SK-N-SH (cell line): ENCODE measurements at regions not wholly inside any gene's neighbourhood (a gene's known extent, or its start where the extent isn't known, plus 50 kb on each side); places are given as distances from the start of the nearest gene placed in this dataset.

Source experiments
- CHD2 ChIP-seq: fragments of 150-350 bp; IDR thresholded peaks from 2 replicates; pipeline ENCODE4 v1.6.1; 2018; ENCODE audit warnings: low read length; ENCODE audit not compliant: partially characterized antibody
- CTCF ChIP-seq: fragments of 200-600 bp; sonication (generic); IDR thresholded peaks from 2 replicates; pipeline ENCODE4 v1.6.1; 2017; ENCODE audit warnings: antibody characterized with exemption, mild to moderate bottlenecking, moderate library complexity
- GATA2 ChIP-seq: sonication (generic); formaldehyde crosslinking; IDR thresholded peaks from 2 replicates; pipeline ENCODE4 v1.5.0; 2020; ENCODE audit warnings: mild to moderate bottlenecking, missing genetic modification reagents
- NRF1 ChIP-seq: IDR thresholded peaks from 2 replicates; pipeline ENCODE4 v1.6.1; 2012; ENCODE audit warnings: low read depth, mild to moderate bottlenecking, low read length
- POLR2AphosphoS5 ChIP-seq: IDR thresholded peaks from 2 replicates; pipeline ENCODE4 v1.6.1; 2012; ENCODE audit warnings: low read depth, low read length
- RAD21 ChIP-seq: IDR thresholded peaks from 2 replicates; pipeline ENCODE4 v1.6.1; 2012; ENCODE audit warnings: mild to moderate bottlenecking, low read length
- TAF1 ChIP-seq: IDR thresholded peaks from 2 replicates; pipeline ENCODE4 v1.6.1; 2012; ENCODE audit warnings: low read depth, mild to moderate bottlenecking, low read length, moderate library complexity, borderline replicate concordance
- TCF12 ChIP-seq: IDR thresholded peaks from 2 replicates; pipeline ENCODE4 v1.4.0; 2012
- TEAD4 ChIP-seq: IDR thresholded peaks from 2 replicates; pipeline ENCODE4 v1.4.0; 2012; ENCODE audit warnings: mild to moderate bottlenecking, borderline replicate concordance; ENCODE audit not compliant: insufficient read depth

- TF ChIP-seq TCF12 (no peak), CTCF (no peak), POLR2AphosphoS5 (no peak), GATA2 (CRISPR knock-in tag) (no peak), RAD21 (no peak), NRF1 (no peak), TAF1 (no peak), CHD2 (no peak), TEAD4 (no peak)
Measured at GRCh38 chr15:26158176-26158575, 295.0 kb upstream of the ATP10A start.
